ENCODE measurements at regions not wholly inside any gene's neighbourhood (a gene's known extent, or its start where the extent isn't known, plus 50 kb on each side); places are given as distances from the start of the nearest gene placed in this dataset.

- TF ChIP-seq ZNF280D (CRISPR knock-in tag; IDR thresholded peaks at IDR 0.05) (peak; percentile 95), ZNF558 (CRISPR knock-in tag; IDR thresholded peaks at IDR 0.05; ENCODE audit: borderline replicate concordance) (peak; percentile 29; the same call in 1 of the 2 replicates), FOXO1 (CRISPR knock-in tag; IDR thresholded peaks at IDR 0.05) (no peak), SMARCC2 (IDR thresholded peaks at IDR 0.05) (no peak), SP4 (CRISPR knock-in tag; IDR thresholded peaks at IDR 0.05) (no peak), ZBTB8A (CRISPR knock-in tag; IDR thresholded peaks at IDR 0.05; ENCODE audit: borderline replicate concordance, low read depth) (no peak), RBAK (CRISPR knock-in tag; IDR thresholded peaks at IDR 0.05) (no peak), ARID4A (CRISPR knock-in tag; IDR thresholded peaks at IDR 0.05; ENCODE audit: borderline replicate concordance) (peak; percentile 28; the same call in 1 of the 2 replicates), LCORL (IDR thresholded peaks at IDR 0.05) (no peak), LCORL (CRISPR knock-in tag; IDR thresholded peaks at IDR 0.05) (0 out of 2 replicates have a peak, but pooled peaks have one; percentile 40), HOXA5 (CRISPR knock-in tag; IDR thresholded peaks at IDR 0.05) (no peak), RXRB (CRISPR knock-in tag; IDR thresholded peaks at IDR 0.05; ENCODE audit: borderline replicate concordance) (peak; percentile 24; the same call in 1 of the 2 replicates), ZNF614 (CRISPR knock-in tag; IDR thresholded peaks at IDR 0.05; ENCODE audit: borderline replicate concordance) (0 out of 2 replicates have a peak, but pooled peaks have one; percentile 53), ARID5B (CRISPR knock-in tag; IDR thresholded peaks at IDR 0.05) (0 out of 2 replicates have a peak, but pooled peaks have one; percentile 24), IRF2 (CRISPR knock-in tag; IDR thresholded peaks at IDR 0.05) (0 out of 2 replicates have a peak, but pooled peaks have one; percentile 54), RXRA (CRISPR knock-in tag; IDR thresholded peaks at IDR 0.05) (0 out of 2 replicates have a peak, but pooled peaks have one; percentile 34)
- TF ChIP-seq, protein P1, sequence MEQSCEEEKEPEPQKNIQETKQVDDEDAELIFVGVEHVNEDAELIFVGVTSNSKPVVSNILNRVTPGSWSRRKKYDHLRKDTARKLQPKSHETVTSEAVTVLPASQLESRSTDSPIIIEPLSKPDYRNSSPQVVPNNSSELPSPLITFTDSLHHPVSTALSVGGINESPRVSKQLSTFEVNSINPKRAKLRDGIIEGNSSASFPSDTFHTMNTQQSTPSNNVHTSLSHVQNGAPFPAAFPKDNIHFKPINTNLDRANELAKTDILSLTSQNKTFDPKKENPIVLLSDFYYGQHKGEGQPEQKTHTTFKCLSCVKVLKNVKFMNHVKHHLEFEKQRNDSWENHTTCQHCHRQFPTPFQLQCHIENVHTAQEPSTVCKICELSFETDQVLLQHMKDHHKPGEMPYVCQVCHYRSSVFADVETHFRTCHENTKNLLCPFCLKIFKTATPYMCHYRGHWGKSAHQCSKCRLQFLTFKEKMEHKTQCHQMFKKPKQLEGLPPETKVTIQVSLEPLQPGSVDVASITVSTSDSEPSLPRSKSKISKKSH (CRISPR knock-in tag; IDR thresholded peaks at IDR 0.05; ENCODE audit: borderline replicate concordance), result peak; percentile 99
Observed at GRCh38 chr20:47854687-47855212, 69.5 kb upstream of the SULF2 start (continued).
